ENCODE measurements at regions not wholly inside any gene's neighbourhood (a gene's known extent, or its start where the extent isn't known, plus 50 kb on each side); places are given as distances from the start of the nearest gene placed in this dataset.

DNA sequence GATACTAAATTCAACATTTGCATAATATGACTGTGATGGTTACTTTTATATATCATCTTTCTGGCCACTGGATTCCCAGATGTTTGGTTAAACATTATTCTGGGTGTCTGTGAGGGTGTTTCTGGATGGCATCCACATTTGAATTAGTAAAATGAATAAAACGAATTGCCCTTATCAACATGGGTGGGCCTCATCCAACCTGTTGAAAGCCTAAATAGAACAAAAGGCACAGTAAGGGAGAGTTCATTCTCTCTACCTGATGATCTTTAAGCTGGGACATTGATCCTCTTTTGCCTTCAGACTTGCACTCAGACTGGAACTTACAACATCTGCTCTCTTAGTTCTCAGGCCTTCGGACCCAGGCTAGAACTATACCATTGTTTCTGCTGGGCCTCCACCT, 57.6 kb downstream of the CD24 start:
- TF ChIP-seq EZH2 (IDR thresholded peaks at IDR 0.05; ENCODE audit: low read depth, unreplicated experiment) (no peak), EZH2phosphoT487 (IDR thresholded peaks at IDR 0.05; ENCODE audit: unreplicated experiment) (no peak)
- TF ChIP-seq, protein P1, sequence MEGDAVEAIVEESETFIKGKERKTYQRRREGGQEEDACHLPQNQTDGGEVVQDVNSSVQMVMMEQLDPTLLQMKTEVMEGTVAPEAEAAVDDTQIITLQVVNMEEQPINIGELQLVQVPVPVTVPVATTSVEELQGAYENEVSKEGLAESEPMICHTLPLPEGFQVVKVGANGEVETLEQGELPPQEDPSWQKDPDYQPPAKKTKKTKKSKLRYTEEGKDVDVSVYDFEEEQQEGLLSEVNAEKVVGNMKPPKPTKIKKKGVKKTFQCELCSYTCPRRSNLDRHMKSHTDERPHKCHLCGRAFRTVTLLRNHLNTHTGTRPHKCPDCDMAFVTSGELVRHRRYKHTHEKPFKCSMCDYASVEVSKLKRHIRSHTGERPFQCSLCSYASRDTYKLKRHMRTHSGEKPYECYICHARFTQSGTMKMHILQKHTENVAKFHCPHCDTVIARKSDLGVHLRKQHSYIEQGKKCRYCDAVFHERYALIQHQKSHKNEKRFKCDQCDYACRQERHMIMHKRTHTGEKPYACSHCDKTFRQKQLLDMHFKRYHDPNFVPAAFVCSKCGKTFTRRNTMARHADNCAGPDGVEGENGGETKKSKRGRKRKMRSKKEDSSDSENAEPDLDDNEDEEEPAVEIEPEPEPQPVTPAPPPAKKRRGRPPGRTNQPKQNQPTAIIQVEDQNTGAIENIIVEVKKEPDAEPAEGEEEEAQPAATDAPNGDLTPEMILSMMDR (conservative IDR thresholded peaks at IDR 0.05; ENCODE audit: low read depth in 2 of 2), result no peak

Data from GM23338 (cell line).